Right ventricle myocardium superior (tissue), 1 donor: ENCODE measurements at regions not wholly inside any gene's neighbourhood (a gene's known extent, or its start where the extent isn't known, plus 50 kb on each side); places are given as distances from the start of the nearest gene placed in this dataset.
A peak's percentile ranks its signal among the peaks of the same experiment; 100 is the strongest.

Experiments
- ATAC-seq: fragments of 200-7000 bp; cut with Tn5 transposase; one replicate; pipeline ENCODE4 v1.9.1; 2020; ENCODE audit warnings: mild to moderate bottlenecking; ENCODE audit not compliant: poor library complexity
- DNase-seq: peaks from one replicate; pipeline ENCODE4 v3.0.0-alpha.2; 2020
- intact Hi-C: fragments of 100-400 bp; cut with DNase I; formaldehyde crosslinking; loops from one replicate; pipeline ENCODE4 v1.11.2; 2022
- donor health status: DM: no; HTN: yes; CAD: no; lungs with severe emphysema.

GRCh38 chr5:56343988-56344387, 110.9 kb upstream of the ANKRD55 start:
- ATAC-seq (no peak), DNase-seq (no peak)
- intact Hi-C loops = no loop called here

- ATAC-seq = no peak
- intact Hi-C loops = no loop called here
- no peak for DNase-seq
Measured at GRCh38 chr5:56342616-56343015, 109.5 kb upstream of the ANKRD55 start.

- intact Hi-C loops = no loop called here
- DNase-seq (no peak), ATAC-seq (no peak)
Measured at GRCh38 chr5:56340196-56340980, 107.3 kb upstream of the ANKRD55 start.

GRCh38 chr5:56339732-56340131, 106.6 kb upstream of the ANKRD55 start:
- ATAC-seq = no peak
- no peak for DNase-seq
- intact Hi-C loops = no loop called here

GRCh38 chr5:56337715-56338319, 104.7 kb upstream of the ANKRD55 start:
- ATAC-seq = no peak
- intact Hi-C loops = no loop called here
- DNase-seq = no peak

GRCh38 chr5:56335212-56335611, 102.1 kb upstream of the ANKRD55 start:
- no peak for ATAC-seq
- intact Hi-C loops = no loop called here
- no peak for DNase-seq

GRCh38 chr5:56330806-56331205, 97.7 kb upstream of the ANKRD55 start:
- no peak for DNase-seq
- peak; percentile 89 for ATAC-seq
- intact Hi-C loops = no loop called here

GRCh38 chr5:56330167-56330566, 97.0 kb upstream of the ANKRD55 start:
- intact Hi-C loops = no loop called here
- ATAC-seq (peak; percentile 43), DNase-seq (no peak)

- intact Hi-C loops = no loop called here
- ATAC-seq (no peak), DNase-seq (no peak)
Measured at GRCh38 chr5:56329652-56330051, 96.5 kb upstream of the ANKRD55 start.

- DNase-seq = no peak
- no peak for ATAC-seq
- intact Hi-C loops = no loop called here
Measured at GRCh38 chr5:56328753-56329560, 95.8 kb upstream of the ANKRD55 start.

- no peak for DNase-seq
- intact Hi-C loops = no loop called here
- ATAC-seq = peak; percentile 42
Measured at GRCh38 chr5:56327809-56328208, 94.7 kb upstream of the ANKRD55 start.

GRCh38 chr5:56326770-56327169, 93.6 kb upstream of the ANKRD55 start:
- ATAC-seq (no peak), DNase-seq (no peak)
- intact Hi-C loops = no loop called here

GRCh38 chr5:56326116-56326515, 93.0 kb upstream of the ANKRD55 start:
- intact Hi-C loops = no loop called here

GRCh38 chr5:56325039-56325438, 91.9 kb upstream of the ANKRD55 start:
- DNase-seq (no peak), ATAC-seq (no peak)
- intact Hi-C loops = no loop called here

More at GRCh38 chr5:56326116-56326515, 93.0 kb upstream of the ANKRD55 start:
- DNase-seq (no peak), ATAC-seq (no peak)

GRCh38 chr5:56323505-56323904, 90.4 kb upstream of the ANKRD55 start:
- ATAC-seq (no peak), DNase-seq (no peak)
- intact Hi-C loops = no loop called here

GRCh38 chr5:56322592-56322991, 89.5 kb upstream of the ANKRD55 start:
- ATAC-seq (no peak), DNase-seq (no peak)
- intact Hi-C loops = no loop called here

- intact Hi-C loops = no loop called here
- no peak for ATAC-seq
Measured at GRCh38 chr5:56321236-56321881, 88.2 kb upstream of the ANKRD55 start.

GRCh38 chr5:56320686-56321085, 87.6 kb upstream of the ANKRD55 start:
- ATAC-seq (no peak), DNase-seq (no peak)
- intact Hi-C loops = no loop called here

More at GRCh38 chr5:56321236-56321881, 88.2 kb upstream of the ANKRD55 start:
- DNase-seq = no peak

- peak; percentile 76 for ATAC-seq
- intact Hi-C loops = no loop called here
- peak; percentile 66 for DNase-seq
Measured at GRCh38 chr5:56319526-56320181, 86.5 kb upstream of the ANKRD55 start.
